Duodenal mucosa (tissue), 2 donors: ENCODE measurements at regions not wholly inside any gene's neighbourhood (a gene's known extent, or its start where the extent isn't known, plus 50 kb on each side); places are given as distances from the start of the nearest gene placed in this dataset.

ENCODE experiments used
- H3K27ac ChIP-seq: one replicate; pipeline ENCODE4 v1.7.0; 2013; ENCODE audit warnings: low read depth, low read length
- H3K27me3 ChIP-seq, 2 donors: one replicate each; pipeline ENCODE4 v1.7.0; 2013; ENCODE audit warnings: low read length in 2 of 2, control low read depth in 1 of 2; ENCODE audit not compliant: insufficient read depth in 2 of 2, control insufficient read depth in 1 of 2
- H3K36me3 ChIP-seq, 2 donors: one replicate each; pipeline ENCODE4 v1.7.0; 2013; ENCODE audit warnings: low read length in 2 of 2, control low read depth in 1 of 2; ENCODE audit not compliant: insufficient read depth in 2 of 2, control insufficient read depth in 1 of 2
- H3K4me1 ChIP-seq, 2 donors: one replicate each; pipeline ENCODE4 v1.7.0; 2013; ENCODE audit warnings: low read length in 2 of 2, control low read depth in 1 of 2; ENCODE audit not compliant: insufficient read depth in 2 of 2, control insufficient read depth in 1 of 2
- H3K4me3 ChIP-seq, 2 donors: one replicate each; pipeline ENCODE4 v1.7.0; 2013; ENCODE audit warnings: low read length in 2 of 2, low read depth in 1 of 2
- H3K9ac ChIP-seq, 2 donors: one replicate each; pipeline ENCODE4 v1.7.0; 2013; ENCODE audit warnings: low read length in 2 of 2, low read depth in 1 of 2
- H3K9me3 ChIP-seq, 2 donors: one replicate each; pipeline ENCODE4 v1.7.0; 2013; ENCODE audit warnings: low read length in 2 of 2, control low read depth in 1 of 2; ENCODE audit not compliant: control insufficient read depth in 1 of 2

DNA sequence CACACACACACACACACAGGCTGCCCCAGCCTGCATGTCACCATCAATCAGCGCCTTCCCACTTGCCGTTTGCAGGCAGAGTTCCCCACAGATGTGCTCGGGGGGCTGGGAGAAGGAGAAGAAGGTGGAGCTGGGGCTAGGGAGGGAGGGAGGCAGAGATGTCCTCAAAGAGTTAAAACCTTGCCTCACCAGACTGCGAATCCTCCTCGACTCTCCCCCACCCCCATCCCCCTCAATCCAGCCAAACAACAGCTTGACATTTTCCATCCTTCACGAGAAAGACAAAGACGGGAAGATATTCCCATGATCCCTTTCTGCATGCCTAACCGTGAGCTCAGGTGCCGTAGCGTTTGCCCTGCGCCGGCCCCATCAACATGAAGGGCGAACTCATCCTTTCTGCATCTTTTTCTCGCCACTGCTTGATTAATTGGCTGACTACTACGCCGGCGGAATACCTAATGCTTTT is 365.5 kb downstream of the MIAT start:
- Histone ChIP-seq H3K27ac (no peak overlapping the region), H3K4me3 (no peak overlapping the region), H3K9me3 (no peaks in the 10 kb centered on the region), H3K4me1 (no peaks in the 10 kb centered on the region), H3K27me3 (peaks cover 3 to 16% of the 10 kb centered on the region in 2 donors), H3K9ac (no peak overlapping the region), H3K36me3 (no peaks in the 10 kb centered on the region)

DNA sequence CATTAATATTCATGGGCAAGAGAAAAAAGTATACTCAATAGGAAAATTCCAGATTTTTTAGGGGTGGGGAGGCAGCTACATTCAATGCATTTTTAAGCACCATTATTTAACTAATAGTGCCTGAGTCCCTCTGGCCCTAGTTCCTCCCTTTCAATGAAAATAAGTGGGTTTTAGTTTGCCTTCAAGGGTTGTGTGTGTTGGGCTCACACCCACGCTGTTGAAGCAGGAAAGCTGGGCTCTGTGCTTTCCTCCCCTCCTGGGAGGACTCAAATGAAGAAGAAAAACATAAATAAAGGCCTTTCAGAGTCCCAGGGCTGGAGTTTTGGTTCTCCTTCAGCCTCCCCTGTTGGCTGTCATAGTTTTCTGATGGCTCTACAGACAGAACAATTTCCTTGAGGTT is 366.2 kb downstream of the MIAT start:
- Histone ChIP-seq H3K4me3 (no peak overlapping the region), H3K9ac (no peak overlapping the region), H3K27me3 (peaks cover 3 to 16% of the 10 kb centered on the region in 2 donors), H3K36me3 (no peaks in the 10 kb centered on the region), H3K9me3 (no peaks in the 10 kb centered on the region), H3K27ac (no peak overlapping the region), H3K4me1 (no peaks in the 10 kb centered on the region)

DNA sequence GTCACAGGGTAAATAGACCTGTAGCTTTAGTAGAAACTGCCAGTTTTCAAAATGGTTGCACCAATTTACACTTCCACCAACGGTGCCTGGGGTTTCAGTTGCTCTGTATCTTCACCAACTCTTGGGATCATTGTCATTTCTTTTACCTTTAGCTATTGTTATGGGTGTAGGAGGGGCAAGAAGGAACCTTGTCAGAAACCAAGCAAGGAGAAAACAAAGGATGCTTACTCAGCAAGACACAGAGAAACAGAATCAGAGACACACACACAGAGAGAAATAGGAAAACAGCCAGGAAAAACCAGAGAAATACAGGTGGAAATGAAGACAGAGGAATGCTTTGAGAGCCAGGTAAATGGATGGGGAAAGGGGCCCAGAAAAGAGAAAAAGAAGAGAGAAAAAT is 367.6 kb downstream of the MIAT start:
- H3K36me3 ChIP-seq: no peaks in the 10 kb centered on the region
- H3K27me3 ChIP-seq: peaks cover 3 to 16% of the 10 kb centered on the region in 2 donors
- no peaks in the 10 kb centered on the region for H3K4me1 ChIP-seq
- H3K9ac ChIP-seq: no peak overlapping the region
- H3K9me3 ChIP-seq: no peaks in the 10 kb centered on the region
- H3K27ac ChIP-seq: no peak overlapping the region
- H3K4me3 ChIP-seq: no peak overlapping the region

DNA sequence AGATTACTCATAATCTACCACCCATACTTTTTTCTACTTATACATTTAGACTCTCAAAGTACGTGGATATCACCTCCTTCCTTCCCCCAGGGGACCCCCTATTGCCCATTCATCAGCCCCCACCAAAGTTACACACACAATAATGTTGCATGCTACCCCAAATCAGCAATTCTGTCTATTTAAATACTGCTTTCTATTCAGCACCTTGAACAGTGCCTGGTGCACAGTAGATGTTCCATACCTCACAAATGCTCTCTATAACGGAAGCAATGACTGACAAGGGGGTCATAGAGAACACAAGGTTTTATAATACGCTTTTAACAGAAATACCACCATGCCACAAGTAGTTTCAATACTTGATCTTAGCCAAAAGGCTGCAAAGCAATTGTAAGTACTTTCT is 370.7 kb downstream of the MIAT start:
- Histone ChIP-seq H3K27ac (no peak overlapping the region), H3K9ac (no peak overlapping the region), H3K27me3 (peaks cover 0 to 2% of the 10 kb centered on the region in 2 donors), H3K4me3 (no peak overlapping the region), H3K9me3 (no peaks in the 10 kb centered on the region), H3K4me1 (no peaks in the 10 kb centered on the region), H3K36me3 (no peaks in the 10 kb centered on the region)

DNA sequence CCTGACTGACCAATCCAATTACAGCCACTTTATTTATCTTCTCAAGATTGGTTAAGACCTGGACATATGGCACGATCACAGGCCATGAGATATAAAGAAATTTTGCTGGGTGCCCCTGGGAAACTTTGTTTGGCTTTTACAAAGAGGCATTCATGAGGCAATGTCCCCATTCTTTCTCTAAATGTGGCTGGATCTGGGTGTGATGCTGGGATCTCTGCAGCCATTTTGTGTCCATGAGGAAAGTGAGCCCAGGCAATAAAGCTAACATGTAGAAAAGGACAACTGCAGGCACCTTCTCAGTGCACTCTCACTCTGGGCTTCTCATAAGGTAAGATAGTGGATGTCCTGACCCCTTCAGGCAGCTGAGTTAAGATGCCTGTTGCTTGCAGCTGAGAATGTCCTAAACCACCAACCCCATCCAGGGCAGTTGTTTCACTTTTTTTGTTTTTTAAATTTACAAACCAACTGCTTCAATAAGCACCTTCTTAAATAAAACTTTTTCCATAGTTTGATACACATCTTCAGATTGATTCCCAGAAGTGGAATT is 372.3 kb downstream of the MIAT start:
- no peak overlapping the region for H3K9ac ChIP-seq

DNA sequence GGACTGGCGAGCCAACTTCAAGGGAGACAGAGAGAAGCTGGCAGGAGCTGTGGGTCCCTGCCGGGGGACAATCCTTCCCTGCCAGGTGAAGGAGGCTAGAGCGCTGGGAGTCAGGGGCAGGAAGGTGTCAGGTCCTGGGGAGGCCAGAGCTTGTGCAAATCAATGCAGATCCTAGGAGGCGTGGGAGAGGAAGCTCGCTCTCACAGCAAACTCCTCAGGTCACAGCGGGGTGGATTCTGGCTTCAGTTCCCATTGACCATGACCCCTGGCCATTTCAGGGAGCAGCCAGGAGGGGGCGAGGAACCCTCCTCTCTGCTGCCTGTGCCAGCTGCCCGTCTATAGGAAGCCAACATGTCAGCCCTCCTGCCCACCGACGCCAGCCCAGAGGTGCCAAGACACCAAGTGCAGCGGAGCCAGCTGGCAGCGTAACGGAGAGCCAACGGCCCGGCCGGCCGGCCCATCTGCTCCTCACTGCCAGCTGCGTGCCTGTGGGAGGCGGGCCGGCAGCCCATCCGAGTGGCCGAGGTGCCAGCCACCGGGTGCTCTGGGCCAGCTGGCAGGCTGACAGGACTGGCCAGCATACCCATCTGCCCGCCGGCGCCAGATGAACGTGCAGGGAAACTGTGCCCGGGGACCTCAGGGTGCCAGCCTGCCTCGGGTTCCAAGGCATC is 374.8 kb downstream of the MIAT start:
- no peaks in the 10 kb centered on the region for H3K4me1 ChIP-seq
- no peak overlapping the region for H3K27ac ChIP-seq
- no peaks in the 10 kb centered on the region for H3K36me3 ChIP-seq
- H3K9me3 ChIP-seq: no peaks in the 10 kb centered on the region
- H3K27me3 ChIP-seq: peaks cover 0 to 2% of the 10 kb centered on the region in 2 donors
- no peak overlapping the region for H3K9ac ChIP-seq
- H3K4me3 ChIP-seq: no peak overlapping the region

More for the DNA sequence above, 372.3 kb downstream of the MIAT start:
- Histone ChIP-seq H3K9me3 (no peaks in the 10 kb centered on the region), H3K27ac (no peak overlapping the region), H3K4me1 (no peaks in the 10 kb centered on the region), H3K4me3 (no peak overlapping the region), H3K36me3 (no peaks in the 10 kb centered on the region), H3K27me3 (no peaks in the 10 kb centered on the region)

DNA sequence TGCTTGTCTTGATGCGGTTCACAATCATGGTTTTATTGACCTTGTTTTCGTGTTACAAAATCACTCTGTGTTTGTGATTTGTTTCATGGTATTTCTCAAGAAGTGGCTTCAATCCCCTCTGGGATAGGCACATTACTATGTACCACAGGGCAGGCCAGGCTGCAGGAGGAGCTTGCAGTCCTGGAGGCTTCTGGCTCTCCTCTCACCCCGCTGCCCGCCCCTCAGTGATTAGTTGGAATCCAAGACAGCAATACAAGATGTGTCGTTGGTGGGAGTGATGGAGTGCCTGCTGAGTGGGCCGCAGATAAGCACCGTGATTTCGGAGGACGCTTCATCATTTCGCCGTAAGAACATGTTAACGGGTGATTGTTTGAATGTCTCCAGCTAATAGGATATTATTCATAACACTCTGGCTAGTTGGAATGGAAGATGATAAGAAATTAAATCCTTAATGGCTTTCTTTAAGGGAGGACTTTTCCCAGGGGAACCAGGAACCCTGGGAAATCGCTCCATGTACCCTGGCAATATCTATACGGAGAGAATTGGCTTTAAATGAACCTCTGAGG is 384.4 kb downstream of the MIAT start:
- H3K4me1 ChIP-seq: no peaks in the 10 kb centered on the region
- H3K36me3 ChIP-seq: no peaks in the 10 kb centered on the region

DNA sequence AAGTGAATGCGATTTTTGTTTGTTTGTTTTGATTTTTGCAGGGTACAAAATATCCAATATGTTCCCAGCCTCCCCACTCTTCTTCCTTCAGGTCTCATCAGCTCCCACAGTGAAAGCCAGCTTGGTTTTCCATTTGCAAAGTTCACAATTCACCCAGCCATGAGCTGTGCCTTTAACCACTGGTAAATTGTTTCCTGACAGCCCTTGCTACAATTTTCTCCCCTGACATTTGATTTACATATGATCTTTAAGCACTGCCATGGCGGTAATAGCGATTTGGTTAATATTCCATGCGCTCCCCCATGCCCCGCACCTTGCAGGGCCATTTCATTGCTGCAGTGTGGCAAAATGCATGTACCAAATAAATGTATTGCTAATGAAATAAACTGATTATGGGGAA is 385.9 kb downstream of the MIAT start:
- no peaks in the 10 kb centered on the region for H3K36me3 ChIP-seq

More for the DNA sequence above, 384.4 kb downstream of the MIAT start:
- Histone ChIP-seq H3K27ac (no peak overlapping the region), H3K4me3 (no peak overlapping the region), H3K27me3 (peaks cover 0 to 5% of the 10 kb centered on the region in 2 donors), H3K9ac (no peak overlapping the region), H3K9me3 (no peaks in the 10 kb centered on the region)

DNA sequence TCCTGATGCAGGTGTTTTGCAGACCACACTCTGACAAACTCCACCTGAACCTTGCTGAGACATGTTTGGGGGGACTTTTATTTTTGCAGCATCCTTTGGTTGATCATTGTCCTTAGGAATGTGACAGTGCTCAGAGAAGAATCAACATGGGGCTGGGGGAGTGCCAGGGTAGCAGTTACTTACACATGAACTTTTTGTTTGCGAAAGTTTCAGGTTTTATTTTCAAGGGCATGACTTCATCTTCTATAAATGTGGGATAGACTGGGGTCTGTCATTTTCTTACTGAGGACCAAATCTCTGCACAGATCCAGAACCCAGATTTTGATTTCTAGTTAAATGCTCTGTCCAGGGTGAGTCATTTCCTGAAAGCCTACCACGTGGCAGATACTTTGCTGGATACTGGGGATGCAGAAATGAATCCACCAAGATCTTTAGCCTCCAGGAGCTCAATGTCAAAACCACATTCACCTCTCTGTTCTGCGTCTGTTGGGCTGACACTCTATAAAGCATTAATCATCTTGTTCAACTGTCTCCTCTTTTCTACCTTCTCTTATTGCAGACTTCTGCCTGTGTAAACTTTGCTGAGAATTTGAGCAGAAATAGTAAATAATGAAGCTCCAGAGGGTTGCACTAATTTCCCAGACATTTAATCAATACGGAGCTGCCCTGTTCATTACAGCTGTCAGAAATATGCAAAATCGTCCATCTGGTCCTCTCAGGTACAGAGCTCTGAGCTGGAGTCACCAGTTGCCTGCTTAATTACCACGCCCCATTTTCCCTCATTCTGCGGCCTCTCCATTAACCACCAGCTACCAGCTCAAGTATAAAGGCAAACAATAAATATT is 387.9 kb downstream of the MIAT start:
- Histone ChIP-seq H3K9ac (no peak overlapping the region), H3K36me3 (no peaks in the 10 kb centered on the region), H3K27me3 (peaks cover 0 to 5% of the 10 kb centered on the region in 2 donors), H3K9me3 (no peaks in the 10 kb centered on the region), H3K4me3 (no peak overlapping the region), H3K27ac (no peak overlapping the region), H3K4me1 (no peaks in the 10 kb centered on the region)

More for the DNA sequence above, 385.9 kb downstream of the MIAT start:
- Histone ChIP-seq H3K27ac (no peak overlapping the region), H3K4me3 (no peak overlapping the region), H3K27me3 (peaks cover 0 to 5% of the 10 kb centered on the region in 2 donors), H3K4me1 (no peaks in the 10 kb centered on the region), H3K9ac (no peak overlapping the region), H3K9me3 (no peaks in the 10 kb centered on the region)

DNA sequence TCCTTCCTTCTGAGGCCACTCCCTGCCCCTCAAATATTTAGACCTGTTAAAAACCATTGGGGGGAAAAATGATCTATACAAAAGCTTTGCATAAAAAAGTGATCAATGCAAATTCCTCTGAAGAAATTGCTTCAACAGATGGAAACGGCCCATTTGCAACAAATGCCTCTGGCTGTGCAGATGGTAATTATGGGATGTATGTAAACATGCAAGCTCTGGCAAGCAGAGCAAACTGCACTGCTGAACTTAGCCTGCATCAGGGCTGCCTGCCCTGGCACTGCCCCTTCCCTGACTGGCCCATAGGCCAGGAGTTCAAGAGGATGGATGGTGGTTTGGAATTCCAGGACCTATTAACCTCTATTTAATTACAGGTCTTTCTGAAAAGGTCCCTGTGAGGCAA is 388.7 kb downstream of the MIAT start:
- Histone ChIP-seq H3K27me3 (peaks cover 0 to 5% of the 10 kb centered on the region in 2 donors), H3K36me3 (no peaks in the 10 kb centered on the region), H3K9me3 (no peaks in the 10 kb centered on the region), H3K27ac (no peak overlapping the region), H3K4me1 (no peaks in the 10 kb centered on the region), H3K4me3 (no peak overlapping the region), H3K9ac (no peak overlapping the region)
